ENCODE measurements at regions not wholly inside any gene's neighbourhood (a gene's known extent, or its start where the extent isn't known, plus 50 kb on each side); places are given as distances from the start of the nearest gene placed in this dataset.

GRCh38 chr2:128452536-128453530, 134.2 kb upstream of the HS6ST1 start:
- no peak for DNase-seq
- no peaks in the 10 kb centered on the region for H3K4me1 ChIP-seq
- no peak overlapping the region for H3K4me3 ChIP-seq (replicated peaks in 1 of 3)
- TF ChIP-seq POLR2A (IDR thresholded peaks at IDR 0.05) (no peak), CTCF (IDR thresholded peaks at IDR 0.05) (no peak)
- H3K27ac ChIP-seq, result no peak overlapping the region
- H3K27me3 ChIP-seq, result no peaks in the 10 kb centered on the region
- 90 to 92% methylated on average over 20 of the region's 20 CpGs for WGBS, 2 donors
- H3K36me3 ChIP-seq, result no peaks in the 10 kb centered on the region
- no peaks in the 10 kb centered on the region for H3K9me3 ChIP-seq
- intact Hi-C loops (cut with DNase I), result no loop called here

GRCh38 chr2:128454980-128455720, 136.5 kb upstream of the HS6ST1 start:
- WGBS, 2 donors, result 90 to 95% methylated on average over 12 of the region's 12 CpGs
- intact Hi-C loops (cut with DNase I), result no loop called here
- Histone ChIP-seq H3K4me3 (replicated peaks in 1 of 3) (no peak overlapping the region), H3K4me1 (no peaks in the 10 kb centered on the region), H3K27me3 (no peaks in the 10 kb centered on the region), H3K27ac (no peak overlapping the region), H3K9me3 (no peaks in the 10 kb centered on the region), H3K36me3 (no peaks in the 10 kb centered on the region)
- DNase-seq, result no peak
- no peak for TF ChIP-seq CTCF (IDR thresholded peaks at IDR 0.05)
- TF ChIP-seq POLR2A (IDR thresholded peaks at IDR 0.05), result no peak

GRCh38 chr2:128455721-128456050, 137.0 kb upstream of the HS6ST1 start:
- intact Hi-C loops (cut with DNase I), result no loop called here

GRCh38 chr2:128456281-128456680, 137.6 kb upstream of the HS6ST1 start:
- H3K36me3 ChIP-seq, result no peaks in the 10 kb centered on the region
- no peak overlapping the region for H3K27ac ChIP-seq
- WGBS, 2 donors, result 89 to 95% methylated on average over 5 of the region's 5 CpGs
- H3K9me3 ChIP-seq, result no peaks in the 10 kb centered on the region
- H3K4me1 ChIP-seq, result no peaks in the 10 kb centered on the region
- no peaks in the 10 kb centered on the region for H3K27me3 ChIP-seq
- no peak overlapping the region for H3K4me3 ChIP-seq (replicated peaks in 1 of 3)
- no peak for DNase-seq
- TF ChIP-seq POLR2A (IDR thresholded peaks at IDR 0.05), result no peak
- no peak for TF ChIP-seq CTCF (IDR thresholded peaks at IDR 0.05)
- intact Hi-C loops (cut with DNase I), result no loop called here

More at GRCh38 chr2:128455721-128456050, 137.0 kb upstream of the HS6ST1 start:
- 94 to 100% methylated on average over 1 of the region's 1 CpG for WGBS, 2 donors
- DNase-seq, result no peak
- no peaks in the 10 kb centered on the region for H3K36me3 ChIP-seq
- no peak overlapping the region for H3K4me3 ChIP-seq (replicated peaks in 1 of 3)
- H3K4me1 ChIP-seq, result no peaks in the 10 kb centered on the region
- TF ChIP-seq POLR2A (IDR thresholded peaks at IDR 0.05), result no peak
- TF ChIP-seq CTCF (IDR thresholded peaks at IDR 0.05), result no peak
- no peaks in the 10 kb centered on the region for H3K9me3 ChIP-seq
- H3K27me3 ChIP-seq, result no peaks in the 10 kb centered on the region
- H3K27ac ChIP-seq, result no peak overlapping the region

All from thyroid gland (tissue), 4 donors.